Effector CD4-positive, alpha-beta T cell (primary cell): ENCODE measurements at regions not wholly inside any gene's neighbourhood (a gene's known extent, or its start where the extent isn't known, plus 50 kb on each side); places are given as distances from the start of the nearest gene placed in this dataset.

Experiments
- DNase-seq: peaks from one replicate; pipeline ENCODE4 v3.0.0-alpha.2; 2020

- DNase-seq = no peak
These were observed 102.0 kb downstream of the RMI2 start for GRCh38 chr16:11447272-11447671.

GRCh38 chr16:11447836-11448235, 102.6 kb downstream of the RMI2 start:
- no peak for DNase-seq

- DNase-seq = no peak
These were observed 103.6 kb downstream of the RMI2 start for GRCh38 chr16:11448796-11449416.

- no peak for DNase-seq
These were observed 104.5 kb downstream of the RMI2 start for GRCh38 chr16:11449716-11450115.

GRCh38 chr16:11450136-11450535, 104.9 kb downstream of the RMI2 start:
- DNase-seq = no peak

- DNase-seq = no peak
These were observed 107.0 kb downstream of the RMI2 start for GRCh38 chr16:11452298-11452697.

GRCh38 chr16:11452746-11453389, 107.6 kb downstream of the RMI2 start:
- no peak for DNase-seq

- no peak for DNase-seq
These were observed 111.5 kb downstream of the RMI2 start for GRCh38 chr16:11456741-11457140.

- DNase-seq = no peak
These were observed 114.5 kb downstream of the RMI2 start for GRCh38 chr16:11459722-11460121.

GRCh38 chr16:11460820-11461594, 115.7 kb downstream of the RMI2 start:
- no peak for DNase-seq

- DNase-seq = no peak
These were observed 116.3 kb downstream of the RMI2 start for GRCh38 chr16:11461595-11461990.

- no peak for DNase-seq
These were observed 116.8 kb downstream of the RMI2 start for GRCh38 chr16:11462036-11462435.

- no peak for DNase-seq
These were observed 117.6 kb downstream of the RMI2 start for GRCh38 chr16:11462861-11463260.

- DNase-seq = no peak
These were observed 119.0 kb downstream of the RMI2 start for GRCh38 chr16:11464241-11464640.

- no peak for DNase-seq
These were observed 120.4 kb downstream of the RMI2 start for GRCh38 chr16:11465675-11466074.

- DNase-seq = no peak
These were observed 115.9 kb downstream of the LITAF start for GRCh38 chr16:11470676-11471415.

GRCh38 chr16:11471548-11471947, 115.2 kb downstream of the LITAF start:
- no peak for DNase-seq

GRCh38 chr16:11472410-11472809, 114.3 kb downstream of the LITAF start:
- DNase-seq = no peak

- DNase-seq = no peak
These were observed 113.9 kb downstream of the LITAF start for GRCh38 chr16:11472851-11473250.

- no peak for DNase-seq
These were observed 113.0 kb downstream of the LITAF start for GRCh38 chr16:11473728-11474127.

GRCh38 chr16:11474617-11475291, 112.0 kb downstream of the LITAF start:
- DNase-seq = no peak

GRCh38 chr16:11475896-11476630, 110.7 kb downstream of the LITAF start:
- DNase-seq = no peak
